DOHH2 (cell line): ENCODE measurements at regions not wholly inside any gene's neighbourhood (a gene's known extent, or its start where the extent isn't known, plus 50 kb on each side); places are given as distances from the start of the nearest gene placed in this dataset.

Experiments used
- H3F3A ChIP-seq: fragments of 200-600 bp; sonication (generic), shearing (Covaris generic); 2 replicates; pipeline ENCODE4 v1.6.0; 2016; ENCODE audit warnings: antibody characterized with exemption, mild to moderate bottlenecking; ENCODE audit not compliant: control insufficient read depth, insufficient read depth
- H3K27ac ChIP-seq: fragments of 200-600 bp; sonication (generic); 2 replicates; pipeline ENCODE4 v1.5.1; 2014; ENCODE audit warnings: low read depth, mild to moderate bottlenecking, low read length, moderate library complexity
- H3K27me3 ChIP-seq: fragments of 200-600 bp; sonication (generic); 2 replicates; pipeline ENCODE4 v1.6.1; 2014; ENCODE audit warnings: mild to moderate bottlenecking, low read length, mixed read lengths; ENCODE audit not compliant: control insufficient read depth
- H3K36me3 ChIP-seq: fragments of 200-600 bp; sonication (generic); 2 replicates; pipeline ENCODE4 v1.6.1; 2014; ENCODE audit warnings: mild to moderate bottlenecking, low read length, moderate library complexity, mixed read lengths; ENCODE audit not compliant: control insufficient read depth
- H3K4me1 ChIP-seq: fragments of 200-600 bp; sonication (generic); 2 replicates; pipeline ENCODE4 v1.6.1; 2014; ENCODE audit warnings: mild to moderate bottlenecking, low read length, mixed read lengths; ENCODE audit not compliant: control insufficient read depth
- H3K4me2 ChIP-seq: fragments of 200-600 bp; sonication (generic); 2 replicates; pipeline ENCODE4 v1.6.0; 2014; ENCODE audit warnings: mild to moderate bottlenecking, low read length, moderate library complexity
- H3K4me3 ChIP-seq: fragments of 200-600 bp; sonication (generic); 2 replicates; pipeline ENCODE4 v1.5.1; 2014; ENCODE audit warnings: mild to moderate bottlenecking, low read length, mixed read lengths
- H3K79me2 ChIP-seq: fragments of 200-600 bp; sonication (generic); 2 replicates; pipeline ENCODE4 v1.6.1; 2014; ENCODE audit warnings: mild to moderate bottlenecking, low read length, mixed read lengths; ENCODE audit not compliant: control insufficient read depth
- H3K9me2 ChIP-seq: fragments of 200-600 bp; sonication (generic); replicated peaks from 2 replicates; pipeline ENCODE4 v1.6.1; 2014; ENCODE audit warnings: mild to moderate bottlenecking, low read length, mixed read lengths; ENCODE audit not compliant: control insufficient read depth
- H3K9me3 ChIP-seq: fragments of 200-600 bp; sonication (generic); 2 replicates; pipeline ENCODE4 v1.6.1; 2014; ENCODE audit warnings: antibody characterized with exemption, low read length, mixed read lengths; ENCODE audit not compliant: control insufficient read depth, insufficient read depth
- H4K20me1 ChIP-seq: fragments of 200-600 bp; sonication (generic); 2 replicates; pipeline ENCODE4 v1.6.0; 2014; ENCODE audit warnings: low read depth, mild to moderate bottlenecking, antibody characterized with exemption, low read length, moderate library complexity; ENCODE audit not compliant: control insufficient read depth, insufficient read depth
- CTCF ChIP-seq: fragments of 200-600 bp; sonication (generic); IDR thresholded peaks from one replicate; pipeline ENCODE4 v1.5.1; 2014; ENCODE audit warnings: antibody characterized with exemption, mild to moderate bottlenecking, low read depth, low read length; ENCODE audit not compliant: poor library complexity, severe bottlenecking
- EZH2phosphoT487 ChIP-seq: fragments of 200-600 bp; sonication (generic); IDR thresholded peaks from 2 replicates; pipeline ENCODE4 v1.6.1; 2017; ENCODE audit warnings: borderline replicate concordance, mild to moderate bottlenecking, antibody characterized with exemption, low read length, moderate library complexity, mixed read lengths

- Histone ChIP-seq H3K4me3 (no peak overlapping the region), H3K27me3 (no peaks in the 10 kb centered on the region), H3F3A (no peaks in the 10 kb centered on the region), H3K79me2 (no peaks in the 10 kb centered on the region), H3K9me2 (no peaks in the 10 kb centered on the region), H3K9me3 (no peaks in the 10 kb centered on the region), H3K36me3 (no peaks in the 10 kb centered on the region), H3K4me2 (no peak overlapping the region), H3K4me1 (no peaks in the 10 kb centered on the region), H3K27ac (no peak overlapping the region), H4K20me1 (no peaks in the 10 kb centered on the region)
- TF ChIP-seq CTCF (no peak), EZH2phosphoT487 (no peak)
These were observed 1722.2 kb downstream of the RPA4 start for GRCh38 chrX:98605941-98606340.

GRCh38 chrX:98607739-98608138 lies 1724.0 kb downstream of the RPA4 start:
- Histone ChIP-seq H3F3A (no peaks in the 10 kb centered on the region), H3K27ac (no peak overlapping the region), H3K4me3 (no peak overlapping the region), H4K20me1 (no peaks in the 10 kb centered on the region), H3K79me2 (no peaks in the 10 kb centered on the region), H3K4me1 (no peaks in the 10 kb centered on the region), H3K27me3 (no peaks in the 10 kb centered on the region), H3K36me3 (no peaks in the 10 kb centered on the region), H3K4me2 (no peak overlapping the region), H3K9me3 (no peaks in the 10 kb centered on the region), H3K9me2 (no peaks in the 10 kb centered on the region)
- TF ChIP-seq CTCF (no peak), EZH2phosphoT487 (no peak)

GRCh38 chrX:98627645-98628044 lies 1743.9 kb downstream of the RPA4 start:
- Histone ChIP-seq H3K4me2 (no peak overlapping the region), H3K79me2 (no peaks in the 10 kb centered on the region), H3K4me1 (no peaks in the 10 kb centered on the region), H3K27me3 (no peaks in the 10 kb centered on the region), H3F3A (no peaks in the 10 kb centered on the region), H3K36me3 (no peaks in the 10 kb centered on the region), H3K9me3 (no peaks in the 10 kb centered on the region), H3K4me3 (no peak overlapping the region), H3K27ac (no peak overlapping the region), H4K20me1 (no peaks in the 10 kb centered on the region), H3K9me2 (no peaks in the 10 kb centered on the region)
- TF ChIP-seq CTCF (no peak), EZH2phosphoT487 (no peak)

GRCh38 chrX:98637451-98637850 lies 1753.7 kb downstream of the RPA4 start:
- Histone ChIP-seq H4K20me1 (no peaks in the 10 kb centered on the region), H3K27me3 (no peaks in the 10 kb centered on the region), H3K9me2 (no peaks in the 10 kb centered on the region)

More at GRCh38 chrX:98637451-98637850, 1753.7 kb downstream of the RPA4 start:
- H3F3A ChIP-seq, result no peaks in the 10 kb centered on the region
- no peaks in the 10 kb centered on the region for H3K9me3 ChIP-seq
- no peaks in the 10 kb centered on the region for H3K36me3 ChIP-seq
- TF ChIP-seq EZH2phosphoT487, result no peak
- no peak for TF ChIP-seq CTCF
- no peaks in the 10 kb centered on the region for H3K4me1 ChIP-seq
- no peak overlapping the region for H3K4me3 ChIP-seq
- no peak overlapping the region for H3K4me2 ChIP-seq
- H3K79me2 ChIP-seq, result no peaks in the 10 kb centered on the region
- no peak overlapping the region for H3K27ac ChIP-seq
